Smooth muscle cell (in vitro differentiated cells): ENCODE measurements at regions not wholly inside any gene's neighbourhood (a gene's known extent, or its start where the extent isn't known, plus 50 kb on each side); places are given as distances from the start of the nearest gene placed in this dataset. TPM values are rescaled to one million over a fixed set of nuclear protein-coding genes. Genes with fewer than 3 reads are reported as not detected.

Experiments
- DNase-seq: peaks from one replicate; lab custom pipeline; 2025; ENCODE audit not compliant: unreplicated experiment; lab: John Stamatoyannopoulos, UW
- H2AFZ ChIP-seq: fragments of 200-600 bp; sonication (generic); 2 replicates; pipeline ENCODE4 v1.6.0; 2016; ENCODE audit warnings: antibody characterized with exemption, low read depth, mild to moderate bottlenecking
- H3F3A ChIP-seq: fragments of 200-600 bp; sonication (generic); 2 replicates; pipeline ENCODE4 v1.6.0; 2017; ENCODE audit warnings: antibody characterized with exemption, low read depth
- H3K27ac ChIP-seq: fragments of 200-600 bp; sonication (generic); 2 replicates; pipeline ENCODE4 v1.5.1; 2016; ENCODE audit warnings: low read depth, mild to moderate bottlenecking
- H3K27me3 ChIP-seq: fragments of 200-600 bp; sonication (generic); 2 replicates; pipeline ENCODE4 v1.6.1; 2016; ENCODE audit warnings: low read depth, mild to moderate bottlenecking
- H3K36me3 ChIP-seq: fragments of 200-600 bp; sonication (generic); 2 replicates; pipeline ENCODE4 v1.5.1; 2016; ENCODE audit warnings: low read depth
- H3K4me1 ChIP-seq: fragments of 200-600 bp; sonication (generic); 2 replicates; pipeline ENCODE4 v1.5.1; 2016; ENCODE audit warnings: low read depth
- H3K4me2 ChIP-seq: fragments of 200-600 bp; sonication (generic); 2 replicates; pipeline ENCODE4 v1.6.0; 2016; ENCODE audit warnings: mild to moderate bottlenecking
- H3K4me3 ChIP-seq: fragments of 200-600 bp; sonication (generic); 2 replicates; pipeline ENCODE4 v1.5.1; 2016; ENCODE audit warnings: mild to moderate bottlenecking
- H3K79me2 ChIP-seq: fragments of 200-600 bp; sonication (generic); 2 replicates; pipeline ENCODE4 v1.6.0; 2016; ENCODE audit warnings: low read depth, mild to moderate bottlenecking
- H3K9ac ChIP-seq: fragments of 200-600 bp; sonication (generic); 2 replicates; pipeline ENCODE4 v1.6.0; 2016; ENCODE audit warnings: low read depth
- H3K9me3 ChIP-seq: fragments of 200-600 bp; sonication (generic); replicated peaks from 2 replicates; pipeline ENCODE4 v1.5.1; 2016; ENCODE audit warnings: low read depth
- H4K20me1 ChIP-seq: fragments of 200-600 bp; sonication (generic); 2 replicates; pipeline ENCODE4 v1.6.0; 2016; ENCODE audit warnings: low read depth
- CTCF ChIP-seq: fragments of 200-600 bp; sonication (generic); IDR thresholded peaks from 2 replicates; pipeline ENCODE4 v1.5.1; 2017; ENCODE audit warnings: borderline replicate concordance, mild to moderate bottlenecking, antibody characterized with exemption; ENCODE audit not compliant: insufficient read depth, poor library complexity, severe bottlenecking
- small RNA-seq: library from RNA; depleted of rRNA; stranded (forward); fragments of <200 nt; gene quantifications from one replicate; pipeline ENCODE3, GENCODE V24; 2014

- Histone ChIP-seq H3K9ac (no peak overlapping the region), H3K9me3 (no peaks in the 10 kb centered on the region), H3K27ac (no peak overlapping the region), H3K4me3 (no peak overlapping the region), H3K36me3 (no peaks in the 10 kb centered on the region), H3K4me1 (no peaks in the 10 kb centered on the region), H3K27me3 (peaks cover 14% of the 10 kb centered on the region), H3K4me2 (no peak overlapping the region), H3F3A (no peaks in the 10 kb centered on the region), H3K79me2 (no peaks in the 10 kb centered on the region), H4K20me1 (no peaks in the 10 kb centered on the region), H2AFZ (no peak overlapping the region)
- no peak for DNase-seq
- no peak for TF ChIP-seq CTCF
These were observed 50.4 kb upstream of the MTAP start for GRCh38 chr9:21751998-21752397.

Small RNAs in the stretch of these regions (small RNA-seq; reads per million reads assigned to genes)
- gene RN7SL151P: not detected
